H54 (cell line): ENCODE measurements at regions not wholly inside any gene's neighbourhood (a gene's known extent, or its start where the extent isn't known, plus 50 kb on each side); places are given as distances from the start of the nearest gene placed in this dataset.

Experiments
- DNase-seq: peaks from one replicate; pipeline ENCODE4 v3.0.0; 2011; ENCODE audit warnings: low spot score, mixed read lengths; ENCODE audit not compliant: insufficient read length
- FAIRE-seq: peaks from 3 replicates; lab custom pipeline; 2011; peaks lifted over from hg19 to GRCh38; lab: Jason Lieb, UNC
- POLR2A ChIP-seq: IDR thresholded peaks from 2 replicates; pipeline ENCODE4 v1.6.1; 2011; ENCODE audit warnings: low read depth, mild to moderate bottlenecking, low read length

DNA sequence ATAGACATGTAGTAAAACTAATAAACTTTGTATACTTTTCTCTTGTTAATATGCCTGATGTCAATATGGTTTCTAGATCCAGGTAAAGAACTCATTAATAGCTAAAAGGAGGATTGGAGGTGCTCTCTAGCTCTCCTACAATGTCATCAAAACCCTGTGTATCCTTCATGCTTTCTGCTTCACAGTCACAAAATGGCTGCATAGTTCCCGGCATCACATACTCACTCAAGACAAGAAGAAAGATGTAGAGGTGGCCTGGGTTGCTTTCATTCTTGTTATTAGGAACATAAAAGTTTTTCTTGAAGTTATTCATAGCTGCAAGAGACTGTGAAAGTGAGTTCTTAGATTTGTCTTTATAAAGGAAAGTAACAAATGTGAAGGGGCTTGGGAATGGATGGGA lies 149.7 kb upstream of the EEPD1 start:
- no peak for DNase-seq
- no peak for TF ChIP-seq POLR2A
- FAIRE-seq, result no peak

DNA sequence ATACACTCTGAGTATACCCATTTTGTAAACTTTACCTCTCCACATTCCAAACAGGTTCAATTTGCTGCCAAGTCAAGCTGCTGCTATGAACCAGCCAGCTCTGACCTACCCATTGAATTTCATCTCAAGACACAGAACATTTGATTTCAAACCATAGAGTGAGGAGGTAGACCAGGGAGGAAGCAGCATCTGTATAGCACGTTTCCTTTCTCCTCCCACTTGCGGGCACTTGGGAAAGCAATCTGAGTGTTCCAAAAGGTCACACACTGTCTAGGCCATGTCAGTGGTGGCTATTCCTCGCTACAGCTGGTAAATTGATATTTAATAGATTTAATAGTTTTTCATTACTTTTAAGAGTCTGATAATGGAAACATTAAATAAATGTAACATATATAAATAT lies 147.8 kb upstream of the EEPD1 start:
- TF ChIP-seq POLR2A, result no peak
- DNase-seq (no peak), FAIRE-seq (no peak)

DNA sequence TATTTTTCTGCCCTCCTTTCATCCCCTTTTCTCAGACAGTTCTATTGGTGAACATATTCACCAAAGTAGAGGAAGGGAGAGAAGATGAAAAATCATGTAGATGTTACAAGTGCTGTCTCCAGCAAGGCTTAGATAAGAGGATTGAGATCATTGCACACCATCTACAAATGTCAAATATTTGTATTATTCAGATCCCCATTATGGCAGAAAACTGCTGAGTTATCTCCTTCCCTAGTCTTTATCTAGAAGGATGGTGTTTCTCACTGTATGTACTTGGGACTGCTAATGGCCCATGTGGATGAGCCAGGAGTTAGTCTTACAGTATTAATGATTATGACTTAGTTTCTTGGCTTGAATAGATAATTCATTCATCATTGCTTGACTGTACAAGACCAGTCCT lies 147.2 kb upstream of the EEPD1 start:
- TF ChIP-seq POLR2A, result no peak
- no peak for FAIRE-seq
- DNase-seq, result no peak

DNA sequence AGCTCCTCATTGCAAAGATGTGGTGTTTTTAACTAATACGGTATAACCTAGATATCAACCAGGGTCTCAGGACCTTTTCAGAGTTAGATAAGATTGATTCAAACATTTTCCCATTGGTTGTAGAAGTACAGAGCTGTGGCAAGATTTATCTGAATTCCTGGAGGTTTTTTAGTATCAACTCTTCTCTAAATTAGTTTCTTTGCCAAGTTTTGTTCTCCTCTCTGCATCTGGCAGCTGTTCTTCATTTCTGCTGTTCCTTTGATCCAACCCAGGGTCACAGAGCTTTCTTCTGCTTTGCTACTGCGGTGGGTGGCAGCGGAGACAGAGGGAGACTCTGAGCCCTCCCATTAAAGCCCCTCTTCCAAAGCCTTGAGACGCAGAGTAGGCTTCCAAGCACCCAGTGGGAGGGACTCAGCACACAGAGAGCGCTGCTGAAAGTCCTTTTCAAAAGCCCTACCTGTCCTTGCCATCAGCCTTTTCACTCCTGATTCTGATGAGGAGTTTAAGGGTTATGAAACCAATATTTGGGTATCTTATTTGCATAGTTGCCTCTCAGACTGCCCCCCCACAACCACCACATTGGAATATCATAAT lies 146.3 kb upstream of the EEPD1 start:
- DNase-seq, result no peak
- no peak for FAIRE-seq
- TF ChIP-seq POLR2A, result no peak

DNA sequence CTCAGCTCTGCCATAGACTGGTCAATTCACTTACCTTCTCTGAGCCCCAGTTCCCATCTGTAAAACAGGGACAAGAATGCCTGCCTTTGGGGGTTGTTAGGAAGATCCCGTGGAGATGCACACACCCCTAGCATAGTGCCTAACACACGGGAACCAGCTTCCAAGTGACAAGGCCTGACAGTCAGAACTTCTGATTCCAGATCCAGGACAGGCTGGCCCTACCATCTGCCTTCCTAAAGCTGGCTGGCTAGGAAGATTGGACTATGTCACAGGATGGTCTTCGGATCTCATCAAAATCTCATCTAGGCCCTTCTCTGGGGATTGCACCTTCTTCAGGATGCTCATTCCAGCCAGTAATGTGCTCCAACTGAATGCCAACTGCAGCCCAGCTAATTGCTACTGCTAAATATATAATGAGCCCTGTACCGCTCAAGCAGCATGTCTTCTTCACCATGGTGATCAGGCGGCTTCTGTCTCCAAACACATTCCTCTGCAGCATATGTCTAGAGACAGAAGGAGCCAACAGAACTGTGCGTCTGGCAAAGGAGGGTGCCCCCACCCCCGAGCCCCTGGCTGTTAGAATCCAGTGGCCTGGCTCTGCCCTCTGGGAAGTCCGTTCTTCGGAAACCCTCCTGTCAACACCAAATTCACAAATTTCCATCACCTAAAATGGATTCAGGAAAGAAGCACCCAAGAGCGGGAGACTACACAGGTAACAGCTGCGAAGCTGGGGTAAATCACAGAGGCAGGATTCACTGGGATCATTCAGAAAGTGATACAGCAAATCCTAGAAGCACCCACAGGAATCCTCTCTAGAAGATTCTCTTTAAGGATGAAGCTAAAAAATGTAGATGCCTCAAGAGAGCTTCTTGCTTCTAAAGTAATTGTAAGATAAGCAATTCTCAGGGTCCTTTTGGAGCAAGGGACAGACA lies 142.1 kb upstream of the EEPD1 start:
- no peak for TF ChIP-seq POLR2A
- no peak for FAIRE-seq
- DNase-seq, result no peak

DNA sequence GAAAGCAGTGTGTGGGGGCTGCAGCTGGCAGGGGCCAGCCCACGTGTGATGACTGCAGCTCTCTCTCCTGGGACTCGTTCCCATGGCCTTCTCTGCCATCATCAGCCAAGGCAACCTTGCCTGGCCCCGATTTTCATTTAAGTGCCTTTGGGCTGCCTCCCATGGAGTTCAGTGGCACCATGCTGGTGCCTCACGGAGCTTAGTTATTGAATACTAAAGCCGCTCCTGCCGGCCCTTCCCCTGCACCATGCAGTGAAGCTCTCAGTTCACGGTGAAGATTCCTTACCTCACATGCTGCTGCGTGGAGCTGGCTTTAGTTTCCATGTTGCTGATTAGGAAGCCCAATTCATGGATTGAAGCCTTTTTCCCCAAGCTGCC lies 141.5 kb upstream of the EEPD1 start:
- DNase-seq (no peak), FAIRE-seq (no peak)
- no peak for TF ChIP-seq POLR2A

DNA sequence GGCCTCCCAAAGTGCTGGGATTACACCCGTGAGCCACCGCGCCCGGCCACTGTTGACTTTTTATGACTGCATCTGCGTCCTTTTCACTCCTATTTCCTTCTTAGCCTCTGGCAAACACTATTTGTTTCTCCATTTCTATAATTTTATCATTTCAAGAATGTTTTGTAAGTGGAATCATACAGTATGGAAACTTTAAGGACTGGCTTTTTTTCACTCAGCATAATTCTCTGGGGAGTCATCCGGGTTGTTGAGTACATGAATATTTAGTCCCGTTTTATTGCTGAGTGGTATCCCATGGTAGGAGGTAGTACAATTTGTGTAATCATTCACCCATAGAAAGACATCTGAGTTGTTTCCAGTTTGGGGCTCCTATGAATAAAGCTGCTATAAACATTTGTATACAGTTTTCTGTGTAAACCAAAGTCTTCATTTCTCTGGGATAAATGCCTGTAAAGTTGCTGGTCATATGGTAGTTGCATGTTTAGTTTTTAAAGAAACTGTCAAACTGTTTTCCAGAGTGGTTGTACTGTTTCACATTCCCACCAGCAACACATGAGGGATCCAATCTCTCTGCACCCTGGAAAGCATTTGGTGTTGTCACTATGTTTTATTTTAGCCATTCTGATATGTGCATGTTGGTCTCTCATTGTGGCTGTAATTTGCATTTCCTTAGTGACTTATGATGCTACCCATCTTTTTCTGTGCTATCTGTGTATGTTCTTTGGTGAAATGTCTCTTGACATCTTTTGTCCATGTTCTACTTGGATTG lies 139.6 kb upstream of the EEPD1 start:
- TF ChIP-seq POLR2A, result no peak
- no peak for FAIRE-seq
- no peak for DNase-seq

DNA sequence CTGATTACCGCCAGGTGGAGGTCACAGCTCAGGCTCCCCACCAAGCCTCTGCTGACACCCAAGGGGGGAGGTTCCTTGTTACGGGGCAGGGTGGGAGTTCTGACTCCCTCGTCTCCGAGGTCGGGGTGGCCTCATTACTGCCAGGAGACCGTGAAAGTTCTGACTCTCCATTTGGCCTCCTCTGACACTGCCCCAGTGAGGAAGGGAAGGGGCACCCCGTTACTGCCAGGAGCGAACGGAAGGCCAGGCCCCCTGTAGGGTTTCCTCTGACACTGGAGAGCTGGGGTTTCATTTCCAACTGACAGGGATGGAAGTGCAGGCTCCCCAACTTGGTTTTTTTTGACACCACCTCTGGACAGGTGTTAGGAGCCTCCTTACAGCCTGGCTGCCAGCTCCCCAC lies 138.1 kb upstream of the EEPD1 start:
- no peak for FAIRE-seq
- no peak for DNase-seq
- no peak for TF ChIP-seq POLR2A

DNA sequence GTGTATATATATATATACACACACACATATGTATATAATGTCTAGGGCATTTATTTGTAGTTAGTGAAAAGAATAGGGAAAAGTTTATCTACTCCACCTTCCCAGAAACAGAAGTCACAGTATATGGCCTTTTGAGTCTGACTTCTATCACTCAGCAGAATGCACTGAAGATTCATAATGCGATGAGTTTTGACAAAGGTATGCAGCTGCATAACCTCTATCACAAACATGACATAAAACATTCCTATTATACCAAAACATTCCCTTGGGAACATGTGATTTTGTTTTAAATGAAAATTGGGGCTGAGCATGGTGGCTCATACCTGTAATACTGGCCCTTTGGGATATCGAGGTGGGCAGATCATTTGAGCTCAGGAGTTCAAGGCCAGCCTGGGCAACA lies 137.3 kb upstream of the EEPD1 start:
- DNase-seq, result peak; percentile 30
- TF ChIP-seq POLR2A, result no peak
- no peak for FAIRE-seq

DNA sequence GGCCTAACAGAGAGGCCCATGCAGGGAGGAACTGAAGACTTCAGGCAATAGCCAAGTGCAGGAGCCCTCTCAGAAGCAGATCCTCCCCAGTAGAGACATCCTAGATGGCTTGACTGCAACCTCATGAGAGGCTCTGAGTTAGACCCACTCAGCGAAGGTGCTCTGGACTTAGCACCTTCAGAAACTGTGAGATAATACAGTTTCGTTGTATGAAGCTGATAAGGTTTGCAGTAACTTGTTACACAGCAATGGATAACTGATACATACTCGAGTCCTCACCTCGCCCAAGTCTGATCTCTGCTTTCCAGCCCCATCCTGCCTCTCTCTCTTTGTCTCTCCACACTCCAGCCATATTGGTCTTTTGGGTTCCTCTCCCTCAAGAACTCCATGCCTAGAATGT lies 136.4 kb upstream of the EEPD1 start:
- FAIRE-seq (no peak), DNase-seq (no peak)
- no peak for TF ChIP-seq POLR2A

DNA sequence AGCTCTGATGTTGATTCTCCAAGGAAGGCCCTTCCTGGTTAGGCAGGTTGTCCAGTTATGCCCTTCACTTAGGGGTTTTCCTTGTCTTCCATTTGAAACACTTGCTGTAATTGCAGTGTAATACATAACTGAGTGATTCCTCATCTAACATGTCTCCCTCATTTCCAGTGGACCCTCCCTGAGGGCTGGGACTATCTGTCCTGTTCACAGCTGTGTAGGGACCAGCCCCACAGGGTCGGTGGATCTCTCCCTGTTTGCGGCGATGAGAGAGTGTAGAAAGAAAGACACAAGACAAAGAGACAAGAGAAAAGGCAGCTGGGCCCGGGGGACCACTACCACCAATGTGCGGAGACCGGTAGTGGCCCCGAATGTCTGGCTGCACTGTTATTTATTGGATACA lies 135.9 kb upstream of the EEPD1 start:
- FAIRE-seq (no peak), DNase-seq (no peak)
- no peak for TF ChIP-seq POLR2A

DNA sequence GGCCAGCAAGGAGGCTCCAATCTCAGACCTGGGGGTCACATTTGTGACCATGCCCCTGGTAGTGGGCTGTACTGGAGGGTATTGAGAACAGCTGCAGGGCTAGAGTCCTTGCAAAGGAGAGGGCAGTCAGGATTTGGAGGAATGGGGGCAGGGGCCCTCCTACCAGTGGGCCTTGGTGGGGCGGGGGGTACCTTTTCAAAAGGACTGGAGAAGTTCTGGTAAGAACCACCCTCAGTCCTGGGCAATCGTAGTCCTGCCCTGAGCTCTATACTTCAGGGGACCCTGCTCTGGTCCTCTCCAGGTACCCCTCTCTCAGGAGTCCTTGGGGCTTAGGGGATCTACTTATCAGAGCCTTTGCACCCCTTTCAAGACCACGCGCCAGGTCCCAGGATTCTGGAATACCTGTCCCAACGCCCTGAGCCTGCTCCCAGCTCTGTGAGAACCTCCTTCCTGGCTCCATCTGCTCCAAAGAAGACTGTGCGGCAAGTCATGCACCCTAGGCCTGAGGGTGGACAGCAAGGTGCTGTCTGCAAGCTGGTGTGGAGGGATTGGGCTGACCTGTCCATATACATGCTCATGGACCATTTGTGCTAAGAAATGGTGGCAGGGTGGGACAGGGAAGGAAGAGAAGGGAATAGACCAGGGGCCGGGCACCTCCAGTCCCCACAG lies 134.1 kb upstream of the EEPD1 start:
- no peak for TF ChIP-seq POLR2A
- no peak for DNase-seq
- no peak for FAIRE-seq

DNA sequence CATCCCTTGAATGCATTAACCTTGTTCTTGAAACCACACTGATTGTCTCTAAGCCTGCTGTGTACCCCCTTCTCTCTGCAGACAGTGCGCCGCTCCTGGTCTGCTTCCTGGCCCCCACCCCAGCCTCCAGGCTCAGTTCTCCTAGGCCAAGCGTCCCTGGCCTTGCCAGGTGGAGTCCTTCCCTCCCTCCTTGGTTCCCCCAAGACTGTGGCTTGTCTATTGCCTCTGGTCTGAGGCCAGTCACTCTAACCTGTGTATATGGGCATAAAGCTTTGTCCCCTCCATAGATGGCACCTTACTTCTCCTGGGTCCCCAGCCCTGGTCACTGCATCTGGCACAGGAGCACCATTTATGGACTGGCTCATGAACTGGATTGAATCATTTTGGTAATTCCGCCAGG lies 133.5 kb upstream of the EEPD1 start:
- DNase-seq (no peak), FAIRE-seq (no peak)
- TF ChIP-seq POLR2A, result no peak

DNA sequence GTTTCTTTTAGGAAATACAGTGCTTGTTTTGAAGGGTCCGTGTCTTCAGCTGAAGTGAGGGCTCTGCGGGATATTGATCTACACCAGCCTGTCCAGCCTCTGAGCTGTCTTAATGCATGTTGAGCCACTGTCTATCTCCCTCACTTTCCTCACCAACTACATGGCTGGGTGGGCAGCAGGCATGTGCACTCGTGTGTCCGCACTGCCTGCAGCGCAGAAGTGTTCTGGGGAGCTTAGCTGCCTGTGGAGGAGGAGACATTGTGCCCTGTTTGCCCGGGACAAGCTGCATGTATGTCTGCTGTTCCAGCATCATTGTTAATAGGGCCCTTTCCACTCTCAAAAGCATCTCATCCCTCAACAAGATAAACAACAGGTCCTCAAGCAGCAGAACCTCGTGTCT lies 133.1 kb upstream of the EEPD1 start:
- DNase-seq, result no peak
- no peak for TF ChIP-seq POLR2A
- no peak for FAIRE-seq

DNA sequence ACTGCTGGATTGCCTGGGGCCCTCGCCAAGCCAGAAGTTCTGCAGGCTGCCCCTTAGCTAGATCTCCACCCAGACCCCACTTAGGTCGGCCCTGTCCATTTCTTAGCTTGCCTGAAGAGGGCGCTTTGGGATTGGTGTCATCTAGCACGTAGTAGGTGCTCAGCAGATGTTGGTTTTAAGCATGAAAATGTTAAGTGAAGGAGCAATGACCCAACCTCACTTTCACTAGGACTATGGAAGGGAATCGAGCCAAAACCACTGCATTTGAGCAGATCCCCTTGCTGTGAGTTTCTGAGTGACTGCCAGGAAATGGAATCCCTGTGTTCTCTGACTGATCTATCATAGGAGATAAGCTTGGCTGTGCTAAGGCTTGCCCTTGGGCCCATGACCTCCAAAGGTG lies 131.7 kb upstream of the EEPD1 start:
- TF ChIP-seq POLR2A, result no peak
- DNase-seq (no peak), FAIRE-seq (no peak)
